ENCODE measurements at regions not wholly inside any gene's neighbourhood (a gene's known extent, or its start where the extent isn't known, plus 50 kb on each side); places are given as distances from the start of the nearest gene placed in this dataset.

DNA sequence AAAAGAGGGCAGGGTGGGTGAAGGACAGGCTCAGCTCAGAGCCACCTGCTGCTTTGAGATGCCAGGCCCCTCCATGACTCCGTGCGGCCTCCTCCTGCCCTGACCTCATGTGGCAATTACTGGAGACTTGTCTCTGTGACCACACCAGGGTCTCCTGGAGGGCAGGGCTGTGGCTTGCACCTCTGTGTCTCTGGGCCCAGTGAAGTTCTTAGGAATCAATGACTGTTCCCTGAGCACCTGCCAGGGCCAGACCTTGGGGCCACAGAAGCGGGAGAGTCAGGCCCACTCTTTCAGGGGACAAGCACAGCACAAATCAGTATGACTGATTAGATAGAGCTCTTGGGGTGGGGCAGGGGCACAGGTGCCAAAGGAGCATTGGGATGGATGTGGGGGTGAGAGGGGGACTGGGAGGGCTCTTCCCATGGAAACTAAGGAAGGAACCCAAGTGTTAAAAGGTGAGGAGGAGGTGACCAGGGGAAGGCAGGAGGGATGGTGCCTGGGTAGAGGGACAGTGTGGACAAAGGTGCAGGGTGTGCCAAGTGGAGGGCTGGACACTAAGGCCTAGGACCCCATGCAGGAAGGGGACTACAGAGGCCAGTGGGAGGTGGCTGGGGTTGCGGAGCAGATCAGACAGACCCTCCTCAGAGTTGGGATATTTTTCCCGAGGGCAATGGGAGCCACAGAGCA, 77.3 kb upstream of the SHISAL1 start:
- intact Hi-C loops (cut with micrococcal nuclease) (no loop called here), dilution Hi-C loops (cut with MboI; ENCODE audit: extremely low pct_ligation_motif_present, low sequenced_read_pairs) (no loop called here)
- POLR2A ChIA-PET: no interaction called here
- no peaks in the 10 kb centered on the region for H4K20me1 ChIP-seq (replicated peaks; ENCODE audit: control insufficient read depth, extremely low read depth, insufficient read depth, low read length)
- no peaks in the 10 kb centered on the region for H3K9me3 ChIP-seq (replicated peaks; ENCODE audit: control insufficient read depth, insufficient read depth, low read length)
- no peaks in the 10 kb centered on the region for H3K79me2 ChIP-seq (ENCODE audit: control insufficient read depth, insufficient read depth, low read length)
- no peak overlapping the region for H3K9ac ChIP-seq (replicated peaks; ENCODE audit: extremely low read depth, insufficient read depth, low read length)
- no peak overlapping the region for H3K4me2 ChIP-seq (ENCODE audit: insufficient read depth, low read length)
- TF ChIP-seq POLR2AphosphoS5 (IDR thresholded peaks at IDR 0.05; ENCODE audit: insufficient read depth, low read depth, low read length): no peak
- TF ChIP-seq, protein P1, sequence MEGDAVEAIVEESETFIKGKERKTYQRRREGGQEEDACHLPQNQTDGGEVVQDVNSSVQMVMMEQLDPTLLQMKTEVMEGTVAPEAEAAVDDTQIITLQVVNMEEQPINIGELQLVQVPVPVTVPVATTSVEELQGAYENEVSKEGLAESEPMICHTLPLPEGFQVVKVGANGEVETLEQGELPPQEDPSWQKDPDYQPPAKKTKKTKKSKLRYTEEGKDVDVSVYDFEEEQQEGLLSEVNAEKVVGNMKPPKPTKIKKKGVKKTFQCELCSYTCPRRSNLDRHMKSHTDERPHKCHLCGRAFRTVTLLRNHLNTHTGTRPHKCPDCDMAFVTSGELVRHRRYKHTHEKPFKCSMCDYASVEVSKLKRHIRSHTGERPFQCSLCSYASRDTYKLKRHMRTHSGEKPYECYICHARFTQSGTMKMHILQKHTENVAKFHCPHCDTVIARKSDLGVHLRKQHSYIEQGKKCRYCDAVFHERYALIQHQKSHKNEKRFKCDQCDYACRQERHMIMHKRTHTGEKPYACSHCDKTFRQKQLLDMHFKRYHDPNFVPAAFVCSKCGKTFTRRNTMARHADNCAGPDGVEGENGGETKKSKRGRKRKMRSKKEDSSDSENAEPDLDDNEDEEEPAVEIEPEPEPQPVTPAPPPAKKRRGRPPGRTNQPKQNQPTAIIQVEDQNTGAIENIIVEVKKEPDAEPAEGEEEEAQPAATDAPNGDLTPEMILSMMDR (IDR thresholded peaks at IDR 0.05; ENCODE audit: extremely low read depth in 1 of 2, insufficient read depth in 1 of 2, low read depth in 1 of 2, low read length in 2 of 2): no peak
- TF ChIP-seq, protein P2, sequence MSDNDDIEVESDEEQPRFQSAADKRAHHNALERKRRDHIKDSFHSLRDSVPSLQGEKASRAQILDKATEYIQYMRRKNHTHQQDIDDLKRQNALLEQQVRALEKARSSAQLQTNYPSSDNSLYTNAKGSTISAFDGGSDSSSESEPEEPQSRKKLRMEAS (IDR thresholded peaks at IDR 0.05; ENCODE audit: insufficient read depth, insufficient read length): no peak
- no peak for TF ChIP-seq JUN (IDR thresholded peaks at IDR 0.05; ENCODE audit: borderline replicate concordance, insufficient read depth, insufficient read length, low read depth)
- TF ChIP-seq FOS (IDR thresholded peaks at IDR 0.05; ENCODE audit: borderline replicate concordance, insufficient read depth, low read length): no peak
- TF ChIP-seq GATA2 (IDR thresholded peaks at IDR 0.05; ENCODE audit: insufficient read depth, insufficient read length, low read depth, low read length): no peak
- no peak for TF ChIP-seq EZH2 (IDR thresholded peaks at IDR 0.05; ENCODE audit: borderline replicate concordance, low read depth, low read length, severe bottlenecking)
- DNase-seq (ENCODE audit: low read depth, low spot score): no peak
- CTCF ChIA-PET: interaction anchor here (1.0 kb wide), 1 partner anchor 11 kb away, joined by 3 read pairs; no protein-coding TSS in a partner anchor
- no peaks in the 10 kb centered on the region for H3K36me3 ChIP-seq (ENCODE audit: control insufficient read depth in 2 of 2, extremely low read depth in 1 of 2, insufficient read depth in 2 of 2, low read length in 2 of 2)
- BruUV-seq (replicated peaks): no TSS peak
- H2AFZ ChIP-seq (ENCODE audit: low read depth, low read length): no peak overlapping the region
- no peak overlapping the region for H3K27ac ChIP-seq (ENCODE audit: insufficient read depth, low read depth, low read length)
- no peaks in the 10 kb centered on the region for H3K27me3 ChIP-seq (ENCODE audit: control insufficient read depth in 2 of 2, insufficient read depth in 2 of 2, low read length in 2 of 2)
- FAIRE-seq: no peak
- no peaks in the 10 kb centered on the region for H3K4me1 ChIP-seq (ENCODE audit: control insufficient read depth, extremely low read depth, insufficient read depth, low read length)
- H3K9me1 ChIP-seq (replicated peaks; ENCODE audit: control insufficient read depth, extremely low read depth, insufficient read depth, low read length): no peaks in the 10 kb centered on the region
- no peak overlapping the region for H3K4me3 ChIP-seq (replicated peaks in 1 of 3; ENCODE audit: insufficient read depth in 1 of 3, low read depth in 1 of 3, low read length in 3 of 3)

All from endothelial cell of umbilical vein (primary cell).